ENCODE measurements at regions not wholly inside any gene's neighbourhood (a gene's known extent, or its start where the extent isn't known, plus 50 kb on each side); places are given as distances from the start of the nearest gene placed in this dataset.

DNA sequence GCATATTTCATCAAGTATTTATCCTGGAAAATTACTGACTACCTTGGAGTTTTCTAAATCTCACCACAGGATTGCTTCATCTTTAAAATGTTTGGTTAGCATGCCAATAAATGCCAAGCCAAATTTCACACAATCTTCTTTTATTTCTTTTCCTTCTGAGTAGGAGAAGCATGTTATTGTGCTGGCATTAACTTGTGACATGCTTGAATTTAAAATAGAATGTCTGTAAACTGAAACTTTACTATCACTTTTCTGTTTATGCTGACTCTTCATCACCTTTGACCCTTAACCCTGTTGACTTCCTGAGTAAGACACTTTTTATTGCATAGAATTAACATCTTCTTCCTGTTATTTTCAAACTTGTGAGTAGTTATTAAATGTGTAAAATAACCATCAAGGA is 56.2 kb upstream of the LRRTM4 start:
- Histone ChIP-seq H3K4me1 (ENCODE audit: control insufficient read depth, insufficient read depth, low read length) (no peaks in the 10 kb centered on the region), H4K8ac (ENCODE audit: low read depth in 2 of 2, low read length in 2 of 2) (no peak overlapping the region), H2AK5ac (ENCODE audit: low read depth, low read length) (no peak overlapping the region), H3K4me3 (ENCODE audit: insufficient read depth, low read depth, low read length) (no peak overlapping the region), H2AK9ac (replicated peaks; ENCODE audit: low read depth, low read length, poor library complexity) (no peak overlapping the region), H3K27ac (ENCODE audit: insufficient read depth, low read length) (no peak overlapping the region), H3K36me3 (ENCODE audit: control insufficient read depth, insufficient read depth, low read length) (no peaks in the 10 kb centered on the region), H2BK15ac (ENCODE audit: low read depth, low read length) (no peak overlapping the region), H3K18ac (ENCODE audit: low read depth, low read length) (no peak overlapping the region), H3K14ac (replicated peaks; ENCODE audit: low read depth, low read length) (no peak overlapping the region), H2BK5ac (ENCODE audit: low read depth, low read length, poor library complexity, severe bottlenecking) (no peak overlapping the region), H3K56ac (ENCODE audit: extremely low read depth, insufficient read depth, low read length) (no peak overlapping the region), H4K91ac (ENCODE audit: insufficient read depth, low read depth, low read length) (no peak overlapping the region), H3K4ac (ENCODE audit: low read depth, low read length) (no peak overlapping the region), H3K4me2 (ENCODE audit: low read depth, low read length) (no peak overlapping the region), H2BK120ac (ENCODE audit: low read depth, low read length) (no peak overlapping the region), H3K23ac (ENCODE audit: low read depth, low read length) (no peak overlapping the region), H3K27me3 (ENCODE audit: control insufficient read depth, insufficient read depth, low read length) (no peaks in the 10 kb centered on the region), H2BK20ac (ENCODE audit: low read depth, low read length) (no peak overlapping the region), H3K9me3 (ENCODE audit: control insufficient read depth, insufficient read depth, low read length) (no peaks in the 10 kb centered on the region), H4K5ac (ENCODE audit: low read depth, low read length) (no peak overlapping the region), H4K20me1 (ENCODE audit: insufficient read depth, low read length) (no peaks in the 10 kb centered on the region), H3K79me1 (ENCODE audit: low read depth in 1 of 2, low read length in 2 of 2) (no peaks in the 10 kb centered on the region), H3K9me1 (ENCODE audit: insufficient read depth, low read length) (no peaks in the 10 kb centered on the region), H3K9ac (ENCODE audit: low read depth, low read length) (no peak overlapping the region), H2AFZ (replicated peaks; ENCODE audit: low read length, poor library complexity) (no peak overlapping the region)
- in situ Hi-C loops (cut with MboI; ENCODE audit: low sequenced_read_pairs) (no loop called here), intact Hi-C loops (cut with micrococcal nuclease) (no loop called here), dilution Hi-C loops (cut with HindIII; ENCODE audit: low sequenced_read_pairs, unreplicated experiment) (no loop called here)
- CTCF ChIA-PET = no interaction called here
- POLR2A ChIA-PET (ENCODE audit: unreplicated experiment) = no interaction called here
- BruUV-seq (replicated peaks) = no TSS peak
- ATAC-seq (ENCODE audit: low read depth) (no peak), DNase-seq (no peak)
- TF ChIP-seq NFE2L2 (IDR thresholded peaks at IDR 0.05; ENCODE audit: low read depth, low read length) = no peak
- TF ChIP-seq, protein P1, sequence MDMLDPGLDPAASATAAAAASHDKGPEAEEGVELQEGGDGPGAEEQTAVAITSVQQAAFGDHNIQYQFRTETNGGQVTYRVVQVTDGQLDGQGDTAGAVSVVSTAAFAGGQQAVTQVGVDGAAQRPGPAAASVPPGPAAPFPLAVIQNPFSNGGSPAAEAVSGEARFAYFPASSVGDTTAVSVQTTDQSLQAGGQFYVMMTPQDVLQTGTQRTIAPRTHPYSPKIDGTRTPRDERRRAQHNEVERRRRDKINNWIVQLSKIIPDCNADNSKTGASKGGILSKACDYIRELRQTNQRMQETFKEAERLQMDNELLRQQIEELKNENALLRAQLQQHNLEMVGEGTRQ (IDR thresholded peaks at IDR 0.05; ENCODE audit: low read depth, low read length) = no peak
- no peak for TF ChIP-seq RAD21 (IDR thresholded peaks at IDR 0.05; ENCODE audit: low read length)
- TF ChIP-seq BHLHE40 (IDR thresholded peaks at IDR 0.05; ENCODE audit: low read depth, low read length) = no peak

Data from IMR-90 (cell line).